ENCODE measurements at regions not wholly inside any gene's neighbourhood (a gene's known extent, or its start where the extent isn't known, plus 50 kb on each side); places are given as distances from the start of the nearest gene placed in this dataset.

GRCh38 chr13:80590551-80590950 lies 249.6 kb upstream of the SPRY2 start:
- no peak for DNase-seq (ENCODE audit: low read depth)

- peak; percentile 48 for DNase-seq (ENCODE audit: low read depth)
Observed at GRCh38 chr13:80586356-80586755, 245.4 kb upstream of the SPRY2 start.

- DNase-seq (ENCODE audit: low read depth) = no peak
Observed at GRCh38 chr13:80585531-80585930, 244.6 kb upstream of the SPRY2 start.

- DNase-seq (ENCODE audit: low read depth) = no peak
Observed at GRCh38 chr13:80584785-80585184, 243.9 kb upstream of the SPRY2 start.

GRCh38 chr13:80584306-80584705 lies 243.4 kb upstream of the SPRY2 start:
- DNase-seq (ENCODE audit: low read depth) = no peak

GRCh38 chr13:80577926-80578670 lies 237.2 kb upstream of the SPRY2 start:
- DNase-seq (ENCODE audit: low read depth) = no peak

GRCh38 chr13:80577285-80577684 lies 236.4 kb upstream of the SPRY2 start:
- no peak for DNase-seq (ENCODE audit: low read depth)

- DNase-seq (ENCODE audit: low read depth) = peak; percentile 16
Observed at GRCh38 chr13:80574113-80574850, 233.4 kb upstream of the SPRY2 start.

- no peak for DNase-seq (ENCODE audit: low read depth)
Observed at GRCh38 chr13:80572923-80573316, 232.0 kb upstream of the SPRY2 start.

GRCh38 chr13:80572308-80572922 lies 231.5 kb upstream of the SPRY2 start:
- DNase-seq (ENCODE audit: low read depth) = no peak

- no peak for DNase-seq (ENCODE audit: low read depth)
Observed at GRCh38 chr13:80571346-80572307, 230.7 kb upstream of the SPRY2 start.

GRCh38 chr13:80563439-80563838 lies 222.5 kb upstream of the SPRY2 start:
- DNase-seq (ENCODE audit: low read depth) = no peak

GRCh38 chr13:80562433-80563156 lies 221.7 kb upstream of the SPRY2 start:
- no peak for DNase-seq (ENCODE audit: low read depth)

- no peak for DNase-seq (ENCODE audit: low read depth)
Observed at GRCh38 chr13:80560609-80561008, 219.7 kb upstream of the SPRY2 start.

- DNase-seq (ENCODE audit: low read depth) = no peak
Observed at GRCh38 chr13:80559944-80560343, 219.0 kb upstream of the SPRY2 start.

- peak; percentile 20 for DNase-seq (ENCODE audit: low read depth)
Observed at GRCh38 chr13:80558074-80558473, 217.1 kb upstream of the SPRY2 start.

GRCh38 chr13:80555796-80556678 lies 215.1 kb upstream of the SPRY2 start:
- no peak for DNase-seq (ENCODE audit: low read depth)

GRCh38 chr13:80552851-80553440 lies 212.0 kb upstream of the SPRY2 start:
- no peak for DNase-seq (ENCODE audit: low read depth)

GRCh38 chr13:80551650-80552497 lies 210.9 kb upstream of the SPRY2 start:
- DNase-seq (ENCODE audit: low read depth) = no peak

Data from fibroblast of gingiva (primary cell).